ENCODE measurements at regions not wholly inside any gene's neighbourhood (a gene's known extent, or its start where the extent isn't known, plus 50 kb on each side); places are given as distances from the start of the nearest gene placed in this dataset.

DNA sequence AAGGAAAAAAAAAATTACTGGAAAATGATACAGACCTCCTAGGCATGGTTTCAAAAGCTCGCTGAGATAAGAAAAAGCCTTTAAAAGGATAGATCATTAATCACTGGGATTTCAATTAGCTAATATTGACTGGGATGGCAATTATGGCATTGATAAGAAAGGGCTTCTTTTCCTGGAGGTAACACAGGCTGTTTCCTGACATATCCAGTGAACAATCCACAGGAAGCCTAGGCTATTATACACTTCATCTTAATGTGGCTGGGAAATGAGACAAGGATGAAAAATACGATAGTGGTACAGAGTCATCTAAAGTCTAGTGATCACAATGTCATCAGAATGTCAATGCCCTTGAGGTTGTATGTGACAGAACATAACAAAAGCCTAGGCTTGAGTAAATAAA lies 1579.3 kb downstream of the C4orf33 start:
- H2AFZ ChIP-seq = no peak overlapping the region
- no peaks in the 10 kb centered on the region for H3K9me3 ChIP-seq (ENCODE audit: control insufficient read depth, low read length)
- TF ChIP-seq CTCF (IDR thresholded peaks at IDR 0.05) = no peak
- no peaks in the 10 kb centered on the region for H3K27me3 ChIP-seq (ENCODE audit: control insufficient read depth, insufficient read depth, low read length)
- no peaks in the 10 kb centered on the region for H3K36me3 ChIP-seq (ENCODE audit: control insufficient read depth, insufficient read depth, low read length)
- no peaks in the 10 kb centered on the region for H3K4me1 ChIP-seq
- H3K27ac ChIP-seq = no peak overlapping the region
- no peak overlapping the region for H3K4me2 ChIP-seq (ENCODE audit: low read length)
- no peaks in the 10 kb centered on the region for H3K79me2 ChIP-seq
- H3K4me3 ChIP-seq (ENCODE audit: low read depth, low read length) = no peak overlapping the region
- H3K9ac ChIP-seq = no peak overlapping the region

DNA sequence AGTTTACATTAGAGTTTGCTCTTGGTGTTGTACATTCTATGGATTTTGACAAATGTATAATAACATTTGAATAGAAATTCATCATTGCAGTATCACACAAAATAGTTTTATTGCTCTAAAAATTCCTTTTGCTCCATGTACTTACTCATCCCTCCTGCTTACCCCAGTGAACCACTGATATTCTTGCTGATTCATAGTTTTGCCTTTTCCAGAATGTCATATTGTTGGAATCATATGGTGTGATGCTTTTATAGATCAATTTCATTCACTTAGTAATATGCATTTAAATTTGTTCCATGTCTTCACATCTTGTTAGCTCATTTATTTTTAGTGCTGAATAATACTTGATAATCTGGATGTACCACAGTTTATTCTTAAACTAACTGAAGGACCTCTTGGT lies 1593.2 kb downstream of the C4orf33 start:
- no peak for TF ChIP-seq CTCF (IDR thresholded peaks at IDR 0.05)

GRCh38 chr4:130698251-130698650 lies 1602.3 kb downstream of the C4orf33 start:
- no peaks in the 10 kb centered on the region for H3K4me1 ChIP-seq
- H3K79me2 ChIP-seq = no peaks in the 10 kb centered on the region
- no peak overlapping the region for H3K27ac ChIP-seq
- no peaks in the 10 kb centered on the region for H3K36me3 ChIP-seq (ENCODE audit: control insufficient read depth, insufficient read depth, low read length)
- no peak for TF ChIP-seq CTCF (IDR thresholded peaks at IDR 0.05)
- no peak overlapping the region for H3K4me3 ChIP-seq (ENCODE audit: low read depth, low read length)
- no peaks in the 10 kb centered on the region for H3K27me3 ChIP-seq (ENCODE audit: control insufficient read depth, insufficient read depth, low read length)
- H3K9me3 ChIP-seq (ENCODE audit: control insufficient read depth, low read length) = no peaks in the 10 kb centered on the region
- no peak overlapping the region for H2AFZ ChIP-seq
- H3K9ac ChIP-seq = no peak overlapping the region
- no peak overlapping the region for H3K4me2 ChIP-seq (ENCODE audit: low read length)

More for the DNA sequence above, 1593.2 kb downstream of the C4orf33 start:
- H3K4me1 ChIP-seq = no peaks in the 10 kb centered on the region
- H2AFZ ChIP-seq = no peak overlapping the region
- H3K27me3 ChIP-seq (ENCODE audit: control insufficient read depth, insufficient read depth, low read length) = no peaks in the 10 kb centered on the region
- H3K27ac ChIP-seq = no peak overlapping the region
- no peaks in the 10 kb centered on the region for H3K36me3 ChIP-seq (ENCODE audit: control insufficient read depth, insufficient read depth, low read length)
- no peaks in the 10 kb centered on the region for H3K79me2 ChIP-seq
- no peak overlapping the region for H3K4me2 ChIP-seq (ENCODE audit: low read length)
- H3K4me3 ChIP-seq (ENCODE audit: low read depth, low read length) = no peak overlapping the region
- no peaks in the 10 kb centered on the region for H3K9me3 ChIP-seq (ENCODE audit: control insufficient read depth, low read length)
- H3K9ac ChIP-seq = no peak overlapping the region

GRCh38 chr4:130699004-130699403 lies 1603.1 kb downstream of the C4orf33 start:
- H3K4me1 ChIP-seq = no peaks in the 10 kb centered on the region
- no peaks in the 10 kb centered on the region for H3K9me3 ChIP-seq (ENCODE audit: control insufficient read depth, low read length)
- no peak for TF ChIP-seq CTCF (IDR thresholded peaks at IDR 0.05)
- no peak overlapping the region for H2AFZ ChIP-seq
- no peak overlapping the region for H3K4me3 ChIP-seq (ENCODE audit: low read depth, low read length)
- H3K36me3 ChIP-seq (ENCODE audit: control insufficient read depth, insufficient read depth, low read length) = no peaks in the 10 kb centered on the region
- no peak overlapping the region for H3K27ac ChIP-seq
- no peaks in the 10 kb centered on the region for H3K79me2 ChIP-seq
- H3K9ac ChIP-seq = no peak overlapping the region
- H3K27me3 ChIP-seq (ENCODE audit: control insufficient read depth, insufficient read depth, low read length) = no peaks in the 10 kb centered on the region
- H3K4me2 ChIP-seq (ENCODE audit: low read length) = no peak overlapping the region

DNA sequence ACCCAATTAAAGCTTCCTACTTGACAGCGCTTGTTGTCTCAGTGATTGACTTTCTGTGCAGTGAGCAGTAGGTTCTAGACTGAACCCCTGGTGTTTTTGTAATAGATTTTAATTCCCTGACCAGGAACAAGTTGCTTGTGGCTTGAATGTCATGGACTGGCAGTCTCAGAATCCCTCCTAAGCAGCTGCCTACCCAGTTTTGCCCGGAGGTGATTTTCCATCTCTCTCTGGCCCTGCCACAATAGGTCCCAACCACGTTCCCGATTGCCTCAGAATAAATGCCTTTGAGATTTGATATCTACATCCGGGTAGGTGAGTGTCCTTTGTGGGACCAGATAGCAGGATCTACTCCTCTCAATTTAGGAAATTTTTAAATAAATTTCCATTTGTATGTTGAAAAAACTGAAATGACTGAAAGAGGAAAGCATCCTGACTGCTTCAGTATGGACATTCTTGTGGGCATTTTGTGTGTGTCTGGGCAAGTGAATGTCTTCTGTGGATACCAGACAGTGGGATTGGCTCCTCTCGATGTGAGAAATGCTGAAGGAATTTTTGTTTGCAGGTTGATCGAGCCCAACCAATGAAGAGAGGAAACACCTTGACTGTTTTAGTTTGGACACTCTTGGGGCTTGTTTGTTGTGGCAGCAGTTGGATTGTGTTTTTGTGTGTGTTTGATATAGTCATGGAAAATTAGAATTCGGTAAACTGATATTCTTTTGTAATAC lies 1607.4 kb downstream of the C4orf33 start:
- Histone ChIP-seq H3K9ac (no peak overlapping the region), H3K27me3 (ENCODE audit: control insufficient read depth, insufficient read depth, low read length) (no peaks in the 10 kb centered on the region), H3K4me2 (ENCODE audit: low read length) (no peak overlapping the region), H2AFZ (no peak overlapping the region), H3K4me1 (no peaks in the 10 kb centered on the region), H3K27ac (no peak overlapping the region), H3K36me3 (ENCODE audit: control insufficient read depth, insufficient read depth, low read length) (no peaks in the 10 kb centered on the region), H3K79me2 (no peaks in the 10 kb centered on the region), H3K9me3 (ENCODE audit: control insufficient read depth, low read length) (no peaks in the 10 kb centered on the region), H3K4me3 (ENCODE audit: low read depth, low read length) (no peak overlapping the region)
- TF ChIP-seq CTCF (IDR thresholded peaks at IDR 0.05) = no peak
